Neural cell (in vitro differentiated cells): ENCODE measurements at regions not wholly inside any gene's neighbourhood (a gene's known extent, or its start where the extent isn't known, plus 50 kb on each side); places are given as distances from the start of the nearest gene placed in this dataset.

Source experiments
- CTCF ChIP-seq: fragments of 450-650 bp; IDR thresholded peaks from 2 replicates; pipeline ENCODE4 v1.5.1; 2014; ENCODE audit warnings: antibody characterized with exemption, mild to moderate bottlenecking, moderate library complexity; ENCODE audit not compliant: poor library complexity, severe bottlenecking
- EP300 ChIP-seq: fragments of 450-650 bp; conservative IDR thresholded peaks from 2 replicates; pipeline ENCODE4 v1.6.1; 2014; ENCODE audit warnings: antibody characterized with exemption, mild to moderate bottlenecking, moderate library complexity; ENCODE audit not compliant: poor library complexity, severe bottlenecking
- EZH2 ChIP-seq: fragments of 200-600, 300-800 bp; shearing (Covaris generic), sonication (generic); IDR thresholded peaks from 2 replicates; pipeline ENCODE4 v1.6.1; 2014; ENCODE audit warnings: antibody characterized with exemption, low read length, borderline replicate concordance, mild to moderate bottlenecking; ENCODE audit not compliant: insufficient read depth, poor library complexity, severe bottlenecking
- MXI1 ChIP-seq: fragments of 450-650 bp; conservative IDR thresholded peaks from 2 replicates; pipeline ENCODE4 v1.6.1; 2014; ENCODE audit warnings: antibody characterized with exemption, mild to moderate bottlenecking; ENCODE audit not compliant: poor library complexity, severe bottlenecking
- POLR2AphosphoS5 ChIP-seq: IDR thresholded peaks from 2 replicates; pipeline ENCODE4 v1.6.1; 2012

DNA sequence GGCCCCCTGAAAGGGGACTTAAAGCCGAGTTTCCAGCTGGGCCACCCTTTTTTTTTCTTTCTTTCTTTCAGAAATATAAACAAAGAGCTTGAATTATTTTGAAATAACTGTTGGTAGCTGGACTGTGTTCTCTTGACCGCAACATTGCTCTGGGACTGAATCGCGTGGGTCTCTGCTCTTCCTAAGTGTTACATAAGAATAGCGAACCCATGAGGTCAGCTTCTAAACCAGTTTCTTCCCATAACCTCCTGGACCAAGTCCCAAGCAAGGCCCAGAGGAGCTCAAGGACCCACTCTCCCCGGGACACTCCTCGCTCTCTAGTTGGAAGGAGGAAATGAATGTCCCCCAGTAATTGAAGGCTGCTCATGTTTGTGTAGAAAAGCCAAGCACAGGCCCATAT lies 91.1 kb downstream of the CXCL12 start:
- TF ChIP-seq POLR2AphosphoS5 (no peak), EP300 (no peak), CTCF (no peak), MXI1 (no peak), EZH2 (no peak)
